Trophoblast cell (in vitro differentiated cells and primary cell): ENCODE measurements at regions not wholly inside any gene's neighbourhood (a gene's known extent, or its start where the extent isn't known, plus 50 kb on each side); places are given as distances from the start of the nearest gene placed in this dataset.

ENCODE experiments used
- DNase-seq, 2 donors: peaks; one replicate each; pipeline ENCODE4 v3.0.0-alpha.2; 2016
- H2AFZ ChIP-seq: 2 replicates; pipeline ENCODE4 v1.6.1; 2013; ENCODE audit warnings: low read length, moderate library complexity, mild to moderate bottlenecking; ENCODE audit not compliant: insufficient read depth, poor library complexity
- H2AK5ac ChIP-seq: 2 replicates; pipeline ENCODE4 v1.6.1; 2013; ENCODE audit warnings: mild to moderate bottlenecking, low read length
- H2BK120ac ChIP-seq: 2 replicates; pipeline ENCODE4 v1.6.1; 2013; ENCODE audit warnings: low read length, mild to moderate bottlenecking, moderate library complexity; ENCODE audit not compliant: insufficient read depth, poor library complexity
- H2BK12ac ChIP-seq: 2 replicates; pipeline ENCODE4 v1.6.1; 2013; ENCODE audit warnings: mild to moderate bottlenecking, low read length, moderate library complexity
- H2BK5ac ChIP-seq: 2 replicates; pipeline ENCODE4 v1.6.1; 2013; ENCODE audit warnings: low read length, low read depth, moderate library complexity, mild to moderate bottlenecking; ENCODE audit not compliant: poor library complexity
- H3K14ac ChIP-seq: 2 replicates; pipeline ENCODE4 v1.6.1; 2013; ENCODE audit warnings: mild to moderate bottlenecking, low read length
- H3K18ac ChIP-seq: 2 replicates; pipeline ENCODE4 v1.6.1; 2013; ENCODE audit warnings: mild to moderate bottlenecking, low read length
- H3K23ac ChIP-seq: 2 replicates; pipeline ENCODE4 v1.6.1; 2013; ENCODE audit warnings: low read length
- H3K27ac ChIP-seq: 2 replicates; pipeline ENCODE4 v1.5.1; 2013; ENCODE audit warnings: low read depth, mild to moderate bottlenecking, inconsistent platforms, low read length, moderate library complexity
- H3K27me3 ChIP-seq: 2 replicates; pipeline ENCODE4 v1.6.1; 2013; ENCODE audit warnings: inconsistent platforms, mild to moderate bottlenecking, low read length, moderate library complexity; ENCODE audit not compliant: insufficient read depth
- H3K36me3 ChIP-seq, 2 experiments: 1 replicate in 1 of 2; 2 replicates in 1 of 2; pipeline ENCODE4 v1.6.1; 2013; ENCODE audit warnings: low read length in 2 of 2, mild to moderate bottlenecking in 2 of 2, moderate library complexity in 1 of 2; ENCODE audit not compliant: insufficient read depth in 2 of 2, control insufficient read depth in 1 of 2
- H3K4ac ChIP-seq: 2 replicates; pipeline ENCODE4 v1.6.1; 2013; ENCODE audit warnings: low read depth, mild to moderate bottlenecking, low read length, moderate library complexity
- H3K4me1 ChIP-seq, 2 experiments: 1 replicate in 1 of 2; 2 replicates in 1 of 2; pipeline ENCODE4 v1.6.1; 2013; ENCODE audit warnings: low read length in 2 of 2, mild to moderate bottlenecking in 2 of 2, moderate library complexity in 1 of 2; ENCODE audit not compliant: insufficient read depth in 2 of 2, control insufficient read depth in 1 of 2
- H3K4me2 ChIP-seq: 2 replicates; pipeline ENCODE4 v1.6.1; 2013; ENCODE audit warnings: inconsistent platforms, mild to moderate bottlenecking, low read length, moderate library complexity
- H3K4me3 ChIP-seq: 2 replicates; pipeline ENCODE4 v1.5.1; 2013; ENCODE audit warnings: mild to moderate bottlenecking, low read depth, low read length, inconsistent platforms
- H3K79me1 ChIP-seq: one replicate; pipeline ENCODE4 v1.6.1; 2013; ENCODE audit warnings: low read length
- H3K79me2 ChIP-seq: 2 replicates; pipeline ENCODE4 v1.6.1; 2013; ENCODE audit warnings: low read length, mild to moderate bottlenecking; ENCODE audit not compliant: control insufficient read depth, insufficient read depth, poor library complexity
- H3K9ac ChIP-seq: 2 replicates; pipeline ENCODE4 v1.6.1; 2013; ENCODE audit warnings: mild to moderate bottlenecking, low read length
- H3K9me3 ChIP-seq: 2 replicates; pipeline ENCODE4 v1.6.1; 2013; ENCODE audit warnings: low read depth, mild to moderate bottlenecking, control low read depth, inconsistent platforms, low read length; ENCODE audit not compliant: insufficient read depth
- H4K12ac ChIP-seq: 2 replicates; pipeline ENCODE4 v1.6.1; 2013; ENCODE audit warnings: low read depth, mild to moderate bottlenecking, low read length, moderate library complexity
- H4K8ac ChIP-seq: 2 replicates; pipeline ENCODE4 v1.6.1; 2013; ENCODE audit warnings: low read depth, mild to moderate bottlenecking, low read length, moderate library complexity
- H4K91ac ChIP-seq: one replicate; pipeline ENCODE4 v1.6.1; 2013; ENCODE audit warnings: low read depth, mild to moderate bottlenecking, low read length, moderate library complexity
- WGBS: extraction: QIAGEN DNeasy Blood & Tissue Kit; methylation state at CpG from one replicate; pipeline ENCODE4 v1.1.7; 2013; ENCODE audit warnings: missing lambda C conversion rate; ENCODE audit not compliant: insufficient read length, insufficient coverage; ENCODE audit errors: extremely low coverage; 5-methylcytosine and 5-hydroxymethylcytosine counted together

DNA sequence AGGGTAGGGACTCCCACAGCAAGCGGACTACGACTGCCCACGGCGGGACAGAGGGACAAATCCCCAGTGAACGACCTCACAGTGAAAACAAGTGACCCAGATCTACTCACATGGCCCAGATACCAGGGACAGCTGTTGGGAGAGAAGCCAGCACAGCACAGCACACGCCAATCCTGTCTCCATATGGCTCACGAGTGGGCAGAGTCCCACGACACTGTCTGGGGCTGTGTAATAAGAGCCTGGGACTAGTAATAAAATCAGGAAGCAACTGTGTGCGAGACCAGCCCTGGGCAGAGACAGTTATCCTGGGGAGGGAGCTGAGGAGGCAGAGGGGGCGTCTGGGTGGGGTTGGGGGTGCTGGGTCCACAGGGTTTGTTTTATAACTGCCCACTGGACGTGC is 385.0 kb downstream of the CTTN start:
- H3K9me3 ChIP-seq, result peaks cover 7% of the 10 kb centered on the region
- H2BK120ac ChIP-seq, result no peak overlapping the region
- no CpG with 5 or more reads among the region's 11 CpGs for WGBS
- H2AFZ ChIP-seq, result no peak overlapping the region
- no peak overlapping the region for H3K4ac ChIP-seq
- no peak overlapping the region for H2AK5ac ChIP-seq
- no peak overlapping the region for H3K9ac ChIP-seq
- peaks cover 0 to under 1% of the 10 kb centered on the region in 2 experiments for H3K4me1 ChIP-seq
- no peak overlapping the region for H2BK5ac ChIP-seq
- no peak overlapping the region for H3K4me3 ChIP-seq
- no peak overlapping the region for H3K18ac ChIP-seq
- H3K79me1 ChIP-seq, result no peaks in the 10 kb centered on the region
- peaks cover 2% of the 10 kb centered on the region for H3K79me2 ChIP-seq
- H3K4me2 ChIP-seq, result no peak overlapping the region
- no peak overlapping the region for H4K8ac ChIP-seq
- no peak overlapping the region for H4K12ac ChIP-seq
- H3K36me3 ChIP-seq, result peaks cover 0 to under 1% of the 10 kb centered on the region in 2 experiments
- no peak for DNase-seq
- no peak overlapping the region for H4K91ac ChIP-seq
- no peak overlapping the region for H2BK12ac ChIP-seq
- no peak overlapping the region for H3K14ac ChIP-seq
- H3K23ac ChIP-seq, result no peak overlapping the region
- no peak overlapping the region for H3K27ac ChIP-seq
- H3K27me3 ChIP-seq, result no peaks in the 10 kb centered on the region

DNA sequence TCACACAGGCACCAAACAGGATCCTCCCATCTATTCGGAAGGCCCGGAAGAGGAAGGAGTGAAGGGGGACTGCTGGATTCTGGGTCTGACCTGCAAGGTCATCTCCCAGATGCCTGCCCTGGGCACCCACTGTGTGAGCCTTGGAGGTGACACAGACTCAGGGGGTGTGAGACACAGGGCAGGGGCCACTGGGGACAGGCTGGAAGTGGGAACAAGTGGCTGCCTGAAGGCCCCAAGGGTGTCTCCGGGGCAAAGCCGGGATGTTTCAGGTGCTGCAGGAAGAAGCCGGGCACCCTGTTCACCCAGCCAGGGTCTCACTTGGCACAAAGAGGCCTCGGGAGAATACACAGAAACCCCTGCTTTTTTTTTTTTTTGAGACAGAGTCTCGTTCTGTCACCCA is 385.5 kb downstream of the CTTN start:
- Histone ChIP-seq H2BK5ac (no peak overlapping the region), H3K27ac (no peak overlapping the region), H3K79me2 (peaks cover 2% of the 10 kb centered on the region), H2BK12ac (no peak overlapping the region), H3K27me3 (no peaks in the 10 kb centered on the region), H2AFZ (no peak overlapping the region), H2BK120ac (no peak overlapping the region), H3K36me3 (peaks cover 0 to 2% of the 10 kb centered on the region in 2 experiments), H3K79me1 (no peaks in the 10 kb centered on the region), H4K91ac (no peak overlapping the region), H3K14ac (no peak overlapping the region), H4K12ac (no peak overlapping the region), H3K23ac (no peak overlapping the region), H3K9ac (no peak overlapping the region), H3K4me1 (peaks cover 4 to 5% of the 10 kb centered on the region in 2 experiments), H3K4ac (no peak overlapping the region), H3K4me3 (no peak overlapping the region), H3K4me2 (no peak overlapping the region), H4K8ac (no peak overlapping the region), H3K18ac (no peak overlapping the region), H2AK5ac (no peak overlapping the region), H3K9me3 (peaks cover 7% of the 10 kb centered on the region)
- no CpG with 5 or more reads among the region's 7 CpGs for WGBS
- no peak for DNase-seq

- WGBS, result no CpG with 5 or more reads among the region's 5 CpGs
Measured at GRCh38 chr11:70785372-70785771, 387.0 kb downstream of the CTTN start.

DNA sequence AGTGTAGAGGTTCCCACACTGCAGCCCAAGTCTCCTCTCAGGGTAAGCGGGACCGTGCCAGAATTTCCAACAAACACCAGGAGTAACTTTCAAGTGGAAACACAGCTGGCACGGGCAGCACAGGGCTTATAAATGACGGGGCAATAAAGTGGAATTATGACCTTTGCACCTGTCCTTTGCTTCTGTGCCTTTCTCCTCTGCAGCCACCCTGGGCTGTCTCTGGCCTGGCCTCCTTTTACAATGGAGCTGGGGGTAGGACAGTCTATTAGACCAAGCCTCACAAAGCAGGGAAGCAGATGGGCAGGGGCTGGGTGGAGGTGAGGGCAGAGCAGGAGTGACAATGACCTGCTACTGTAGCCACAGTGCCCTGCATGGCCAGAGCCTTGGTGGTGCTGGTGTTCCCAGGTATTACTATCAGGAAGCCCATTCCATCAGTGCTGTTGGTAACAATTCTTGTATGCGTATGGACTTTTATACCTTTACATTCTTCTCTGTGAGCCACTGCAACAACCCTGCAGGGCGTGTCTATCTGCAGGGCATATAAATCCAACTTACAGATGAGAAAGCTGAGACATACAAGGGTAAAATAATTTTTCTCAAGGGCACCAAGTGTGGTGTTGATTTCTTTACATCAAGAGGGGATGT is 387.8 kb downstream of the CTTN start:
- Histone ChIP-seq H3K4me3 (no peak overlapping the region), H4K8ac (no peak overlapping the region), H4K91ac (no peak overlapping the region), H2BK120ac (no peak overlapping the region), H3K27ac (no peak overlapping the region), H3K36me3 (peaks cover 0 to 2% of the 10 kb centered on the region in 2 experiments), H2BK12ac (no peak overlapping the region), H4K12ac (no peak overlapping the region), H3K4me1 (peaks cover 4 to 5% of the 10 kb centered on the region in 2 experiments), H3K79me1 (no peaks in the 10 kb centered on the region), H3K9me3 (peaks cover 11% of the 10 kb centered on the region), H2AFZ (no peak overlapping the region), H3K27me3 (no peaks in the 10 kb centered on the region), H2BK5ac (no peak overlapping the region), H3K4me2 (no peak overlapping the region), H2AK5ac (no peak overlapping the region), H3K79me2 (peaks cover under 1% of the 10 kb centered on the region), H3K4ac (no peak overlapping the region), H3K23ac (no peak overlapping the region), H3K18ac (no peak overlapping the region), H3K9ac (no peak overlapping the region), H3K14ac (no peak overlapping the region)
- no CpG with 5 or more reads among the region's 6 CpGs for WGBS
- no peak for DNase-seq

More at GRCh38 chr11:70785372-70785771, 387.0 kb downstream of the CTTN start:
- H3K27me3 ChIP-seq, result no peaks in the 10 kb centered on the region
- no peak overlapping the region for H3K14ac ChIP-seq
- DNase-seq, result no peak
- no peaks in the 10 kb centered on the region for H3K79me1 ChIP-seq
- H3K4me3 ChIP-seq, result no peak overlapping the region
- peaks cover 7% of the 10 kb centered on the region for H3K9me3 ChIP-seq
- no peak overlapping the region for H3K23ac ChIP-seq
- no peak overlapping the region for H2BK120ac ChIP-seq
- no peak overlapping the region for H2BK12ac ChIP-seq
- no peak overlapping the region for H4K8ac ChIP-seq
- peaks cover 4 to 5% of the 10 kb centered on the region in 2 experiments for H3K4me1 ChIP-seq
- no peak overlapping the region for H3K4ac ChIP-seq
- no peak overlapping the region for H3K18ac ChIP-seq
- H3K36me3 ChIP-seq, result peaks cover 0 to 2% of the 10 kb centered on the region in 2 experiments
- H3K79me2 ChIP-seq, result peaks cover 2% of the 10 kb centered on the region
- no peak overlapping the region for H2AFZ ChIP-seq
- no peak overlapping the region for H4K12ac ChIP-seq
- H2BK5ac ChIP-seq, result no peak overlapping the region
- no peak overlapping the region for H3K4me2 ChIP-seq
- no peak overlapping the region for H3K9ac ChIP-seq
- H2AK5ac ChIP-seq, result no peak overlapping the region
- no peak overlapping the region for H3K27ac ChIP-seq
- no peak overlapping the region for H4K91ac ChIP-seq
